HK-2 (cell line): ENCODE measurements at regions not wholly inside any gene's neighbourhood (a gene's known extent, or its start where the extent isn't known, plus 50 kb on each side); places are given as distances from the start of the nearest gene placed in this dataset.

Experiments used
- DNase-seq: peaks from one replicate; pipeline ENCODE4 v3.0.0-alpha.2; 2018; ENCODE audit not compliant: unreplicated experiment

DNA sequence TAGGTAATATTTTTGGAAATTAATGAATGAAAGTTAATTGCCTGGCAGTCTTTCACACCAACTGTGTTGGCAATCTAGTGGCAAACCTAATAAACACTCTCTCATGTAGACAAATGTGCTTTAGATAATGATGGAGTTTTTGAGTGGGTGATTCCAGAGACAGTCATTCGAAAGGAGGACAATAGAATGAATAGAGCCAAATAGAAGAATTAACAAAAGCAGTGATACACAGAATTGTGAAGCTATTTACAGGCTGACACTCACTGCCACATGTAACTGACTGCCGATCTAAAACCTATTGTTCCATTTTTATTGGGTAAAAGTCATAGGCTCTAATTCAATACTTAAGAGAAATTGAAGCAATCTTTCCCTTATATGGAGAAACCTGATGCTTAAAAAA, 338.5 kb downstream of the PCDH7 start:
- no peak for DNase-seq

DNA sequence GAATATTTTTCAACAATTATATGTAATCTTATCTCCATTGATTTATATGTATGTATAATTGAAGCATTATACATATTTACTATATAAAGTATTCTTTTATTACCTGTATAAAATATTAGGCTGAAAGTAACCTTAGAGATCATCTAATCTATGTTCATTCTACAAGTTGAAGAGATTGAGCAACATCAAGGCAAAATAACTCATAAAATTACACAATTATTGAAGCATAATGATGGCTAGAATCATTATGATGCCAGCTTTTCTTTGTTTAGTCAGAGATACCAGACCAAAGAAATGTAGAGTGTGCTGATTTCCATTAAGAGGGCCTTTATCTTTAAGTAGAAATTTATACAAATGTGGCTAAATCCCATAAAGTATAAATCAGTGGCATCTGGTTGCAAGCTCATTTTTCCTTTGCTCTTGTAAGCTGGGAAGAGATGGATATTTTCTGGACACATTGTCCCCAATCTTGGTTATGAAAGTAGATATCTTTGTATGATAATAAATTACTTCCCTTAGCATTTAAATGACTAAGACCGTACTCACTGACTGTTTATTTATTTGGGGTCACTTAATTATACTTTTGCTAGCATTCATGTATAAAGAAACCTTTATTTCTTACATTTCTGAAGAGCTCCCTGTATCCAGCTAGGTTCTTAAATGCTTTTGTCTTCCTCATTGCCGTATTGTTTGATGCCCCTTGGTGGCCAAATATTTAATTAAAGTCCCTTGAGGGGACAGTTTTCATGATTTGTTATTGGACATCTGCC, 339.8 kb downstream of the PCDH7 start:
- no peak for DNase-seq

DNA sequence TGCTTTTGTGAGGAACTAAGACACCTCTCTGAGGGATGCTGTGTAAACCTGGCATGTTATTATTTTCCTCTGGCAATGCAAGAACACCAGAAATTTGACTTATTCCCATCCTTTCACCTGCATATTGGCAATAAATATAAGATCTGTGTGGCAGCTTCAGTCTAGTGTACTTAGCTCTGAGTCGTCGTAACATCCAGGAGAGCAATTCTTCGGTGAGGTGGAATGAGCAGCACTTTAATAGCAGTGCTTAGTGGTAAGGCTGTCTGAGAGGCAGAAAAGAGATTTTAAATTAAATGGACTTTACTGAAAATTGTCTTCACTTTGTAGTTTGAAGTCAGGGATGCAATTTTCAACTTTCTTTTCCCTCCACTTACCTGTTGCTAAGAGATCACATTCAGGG, 344.9 kb downstream of the PCDH7 start:
- DNase-seq, result no peak

DNA sequence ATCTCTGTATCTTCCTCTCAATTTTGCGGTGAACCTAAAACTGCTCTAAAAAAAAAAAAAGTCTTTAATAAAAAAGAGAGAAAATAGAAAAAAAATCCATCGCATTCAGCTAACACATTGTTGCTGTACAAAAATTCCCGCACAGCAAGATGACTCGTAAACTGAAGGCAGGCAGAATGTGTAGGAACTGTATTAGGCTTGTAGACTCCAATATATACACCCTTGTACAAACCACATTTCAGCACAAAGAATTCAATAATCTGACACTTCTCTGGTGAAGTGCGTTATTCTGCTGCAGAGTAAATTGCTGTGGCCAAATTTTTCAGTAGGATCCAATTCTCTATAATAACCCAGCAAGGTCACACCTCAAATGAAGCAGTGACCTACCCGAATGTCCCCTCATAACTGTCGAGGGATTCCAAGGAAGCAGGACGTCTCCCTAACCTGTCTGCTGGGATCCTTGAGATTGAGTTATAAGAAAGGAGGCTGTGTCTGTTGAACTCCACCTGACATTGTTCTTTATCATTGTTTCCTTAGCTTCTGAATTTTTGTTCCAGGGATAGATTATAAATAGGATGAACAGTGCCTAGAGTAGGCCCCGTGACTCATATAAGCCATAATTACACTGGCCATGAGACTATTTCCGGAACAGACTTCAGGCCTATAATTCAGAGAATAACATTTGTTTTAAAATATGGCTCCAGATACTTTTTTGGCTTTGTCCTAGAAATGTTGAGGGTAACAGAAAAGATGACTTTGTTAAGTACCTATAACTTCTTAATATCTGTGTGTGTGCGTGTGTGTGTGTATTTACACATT, 348.3 kb downstream of the PCDH7 start:
- DNase-seq, result no peak

DNA sequence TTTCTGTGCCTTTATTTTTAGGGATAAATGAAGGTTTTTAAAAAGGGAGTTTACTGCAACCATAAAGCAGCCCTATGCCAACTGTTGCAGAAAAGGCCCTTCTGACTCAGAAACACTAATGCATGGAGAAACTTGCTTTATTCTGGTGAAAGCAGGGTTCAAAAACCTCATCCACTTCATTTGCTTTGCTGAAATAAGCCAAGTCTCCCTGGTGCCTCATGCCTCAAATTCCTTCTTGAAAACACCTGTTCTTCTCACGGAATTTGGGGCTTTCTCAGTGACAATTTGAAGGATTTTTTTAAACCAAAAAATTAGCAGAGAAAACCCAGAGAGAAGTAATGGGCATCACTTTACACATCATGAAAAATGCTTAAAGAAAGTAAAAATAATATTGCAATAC, 349.0 kb downstream of the PCDH7 start:
- no peak for DNase-seq

DNA sequence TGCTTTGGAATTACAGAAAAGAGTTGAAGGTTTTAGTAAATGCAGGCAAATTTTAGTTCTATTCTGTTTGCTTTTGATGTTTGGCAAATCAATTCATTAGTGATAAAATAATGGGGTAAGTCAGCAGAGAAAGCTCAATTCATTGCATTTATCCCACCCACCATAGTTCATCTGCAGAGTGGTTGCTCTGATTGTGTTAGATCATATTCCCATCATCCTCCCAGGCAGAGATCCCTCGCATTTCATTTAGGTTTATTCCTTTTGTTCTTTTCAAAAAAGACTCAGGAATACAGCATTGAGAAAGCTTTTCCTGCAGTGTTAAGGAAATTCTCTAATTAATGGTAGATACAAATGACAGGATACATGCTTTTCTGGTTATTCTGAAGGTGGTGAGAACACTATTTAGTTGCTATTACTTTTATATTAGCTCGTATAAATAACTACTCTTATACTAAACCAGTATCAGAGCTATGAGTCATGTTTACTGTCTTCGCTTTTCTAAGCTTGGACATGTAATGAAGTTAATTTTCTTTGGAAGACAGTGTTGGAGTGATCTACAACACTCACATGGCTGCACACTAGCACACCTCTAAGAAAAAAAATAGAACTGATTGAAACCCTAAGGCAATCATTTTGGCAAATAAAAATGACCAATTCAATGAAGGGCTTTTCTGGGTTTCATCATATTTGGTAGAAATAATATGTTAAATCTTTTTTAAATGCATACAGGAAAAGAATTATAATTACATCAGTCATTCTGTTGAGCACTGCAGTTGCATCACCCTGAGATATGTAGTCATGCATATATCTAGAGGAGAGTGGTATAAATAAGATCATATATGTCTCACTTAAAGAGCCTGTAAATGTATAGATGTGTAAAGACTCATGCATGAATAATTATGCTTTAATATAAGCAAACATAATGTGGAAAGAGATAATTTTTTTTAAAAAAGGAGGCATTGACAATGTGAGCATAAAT, 351.6 kb downstream of the PCDH7 start:
- no peak for DNase-seq

DNA sequence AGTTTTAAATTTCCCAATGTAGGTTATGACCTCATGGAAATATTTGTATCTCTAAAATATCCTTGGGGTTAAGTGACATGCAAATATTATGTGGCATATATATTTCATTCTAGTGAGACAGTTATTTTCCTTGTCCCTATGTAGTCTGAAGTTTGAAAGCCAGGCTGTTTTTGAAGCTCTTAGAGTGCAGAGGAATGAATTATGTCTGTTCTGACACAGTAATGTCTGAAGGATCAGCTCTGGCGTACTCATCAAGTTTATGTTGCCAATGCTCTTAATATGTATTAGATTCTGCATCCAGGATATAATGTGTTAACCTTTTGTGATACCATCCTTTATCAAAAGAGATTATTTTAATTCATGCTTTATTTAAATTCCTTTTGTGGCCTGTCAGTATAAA, 355.8 kb downstream of the PCDH7 start:
- DNase-seq, result no peak

DNA sequence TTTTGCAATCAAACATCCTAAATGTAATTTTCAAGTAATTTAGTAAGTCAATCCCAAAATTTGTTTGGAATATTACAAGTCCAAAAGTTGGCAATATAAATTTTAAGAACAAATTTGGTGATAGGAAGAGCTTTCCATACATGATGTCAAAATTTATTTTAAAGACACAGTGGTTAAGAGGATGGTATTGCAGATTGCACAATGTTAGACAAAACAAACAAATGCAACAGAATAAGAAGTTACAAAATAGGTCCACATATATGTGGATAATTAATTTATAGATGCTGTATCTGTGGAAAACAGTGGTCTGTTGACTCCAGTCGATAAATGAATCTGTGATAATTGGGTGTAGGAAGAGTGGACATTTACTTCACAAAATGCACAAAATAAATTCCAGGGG, 358.5 kb downstream of the PCDH7 start:
- DNase-seq, result no peak

DNA sequence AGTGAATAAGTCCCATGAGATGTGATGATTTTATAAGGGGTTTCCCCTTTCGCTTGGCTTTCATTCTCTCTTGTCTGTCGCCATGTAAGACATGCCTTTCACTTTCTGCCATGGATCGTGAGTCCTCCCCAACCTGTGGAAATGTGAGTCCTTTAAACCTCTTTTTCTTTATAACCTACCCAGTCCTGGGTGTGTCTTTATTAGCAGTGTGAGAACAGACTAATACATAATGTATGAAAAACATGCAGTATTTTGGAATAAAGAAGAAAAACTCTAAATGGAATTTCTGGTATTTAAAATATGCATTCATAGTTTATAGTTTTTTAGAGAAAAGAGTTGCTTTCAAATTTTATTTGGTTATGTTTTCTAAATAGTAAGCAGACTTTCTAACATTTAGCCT, 360.7 kb downstream of the PCDH7 start:
- no peak for DNase-seq

DNA sequence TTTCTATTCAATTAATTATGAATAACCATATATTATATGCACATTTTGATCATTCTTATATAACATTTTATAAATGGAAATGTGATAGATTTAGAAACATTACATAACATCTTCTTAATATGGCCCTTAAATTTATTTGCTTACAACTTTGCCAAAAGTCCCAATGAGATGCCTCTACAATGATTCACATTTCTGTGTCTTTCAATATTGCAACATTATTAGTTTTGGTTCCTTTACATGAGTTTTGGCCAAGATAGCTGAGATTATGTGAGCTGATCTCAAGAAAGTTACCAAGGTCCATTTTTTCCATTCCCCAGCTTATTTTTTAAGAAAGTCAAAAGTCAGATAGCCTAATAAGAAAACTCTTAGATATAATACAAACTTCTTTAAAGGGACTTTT, 361.2 kb downstream of the PCDH7 start:
- DNase-seq, result no peak

DNA sequence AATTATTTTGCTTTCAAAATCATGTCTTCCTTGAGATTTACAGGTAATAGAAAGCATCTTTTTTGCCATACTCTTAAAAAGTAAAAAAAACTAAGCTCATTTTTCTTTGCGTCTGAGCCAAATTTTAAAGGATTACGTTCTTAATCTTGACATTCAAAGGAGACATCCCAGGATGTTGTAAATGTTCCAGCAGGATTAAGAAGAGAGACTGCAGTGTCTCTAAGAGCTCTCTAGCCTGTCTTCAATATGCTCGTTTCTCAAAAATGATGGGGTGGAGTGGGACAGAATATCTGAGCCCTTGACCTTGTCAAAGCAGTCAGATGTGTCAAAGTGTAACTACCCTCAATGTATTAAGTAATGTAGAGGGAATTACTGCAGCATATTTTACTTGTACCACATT, 363.3 kb downstream of the PCDH7 start:
- no peak for DNase-seq

DNA sequence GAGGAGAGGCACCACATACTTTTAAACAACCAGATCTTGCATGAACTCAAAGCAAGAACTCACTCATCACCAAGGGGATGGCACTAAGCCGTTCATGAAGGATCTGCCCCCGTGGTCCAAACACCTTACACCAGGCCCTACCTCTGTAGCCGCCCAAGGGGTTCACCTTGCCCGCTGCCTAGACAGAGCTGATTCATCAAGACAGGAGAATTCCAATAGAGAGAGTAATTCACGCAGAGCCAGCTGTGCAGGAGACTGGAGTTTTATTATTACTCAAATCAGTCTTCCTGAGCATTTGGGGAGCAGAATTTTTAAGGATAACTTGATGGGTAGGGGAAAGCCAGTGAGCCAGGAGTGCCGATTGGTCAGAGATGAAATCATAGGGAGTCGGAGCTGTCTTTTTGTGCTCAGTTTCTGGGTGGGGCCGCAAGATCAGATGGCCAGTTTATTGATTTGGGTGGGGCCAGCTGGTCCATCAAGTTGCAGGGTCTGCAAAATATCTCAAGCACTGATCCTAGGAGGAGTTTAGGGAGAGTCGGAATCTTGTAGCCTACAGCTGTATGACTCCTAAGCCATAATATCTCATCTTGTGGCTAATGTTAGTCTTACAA, 364.7 kb downstream of the PCDH7 start:
- DNase-seq, result no peak

DNA sequence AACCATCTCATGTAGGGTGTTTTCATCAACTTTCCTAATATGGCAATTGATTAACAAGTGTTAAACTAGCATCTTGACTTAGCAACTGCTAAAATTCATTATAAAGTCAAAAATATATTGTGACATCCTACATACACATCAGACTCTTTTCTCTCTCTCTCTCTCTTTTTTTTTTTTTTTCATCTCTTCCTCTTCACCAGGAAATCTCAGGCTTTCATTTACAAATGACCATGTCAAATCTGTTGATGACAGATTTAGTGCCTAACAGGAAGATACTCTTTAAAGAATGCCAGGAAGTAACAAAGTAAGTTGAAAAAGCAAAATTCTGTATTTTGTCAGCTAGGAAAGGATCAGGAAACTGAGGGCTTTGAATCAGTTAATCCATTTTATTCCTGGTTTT, 365.5 kb downstream of the PCDH7 start:
- no peak for DNase-seq

DNA sequence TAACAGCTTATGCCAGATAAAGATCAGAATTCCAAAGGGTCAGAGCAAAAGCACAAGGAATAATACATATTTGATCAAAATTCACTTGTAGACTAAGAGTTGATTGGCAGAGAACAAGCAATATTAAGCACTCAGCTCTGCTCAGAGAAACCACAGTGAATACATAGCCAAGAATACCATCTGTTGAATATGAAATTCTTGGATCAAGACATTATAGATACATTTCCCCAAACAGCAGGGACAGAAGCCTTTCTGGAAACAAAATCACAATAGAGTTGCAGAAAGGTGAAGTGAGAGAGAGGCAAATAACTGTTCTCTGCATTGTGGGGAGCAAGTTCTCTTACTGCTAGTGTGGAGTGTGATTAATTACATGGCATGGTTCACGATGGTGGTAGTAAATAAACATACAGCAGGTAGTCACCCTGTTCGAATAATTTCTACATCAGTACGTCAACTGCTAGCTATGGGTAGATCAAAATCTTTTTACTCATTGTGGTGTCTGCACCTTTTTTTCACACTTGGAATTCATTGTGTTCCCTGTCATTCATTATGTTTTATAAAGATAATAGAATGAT, 366.7 kb downstream of the PCDH7 start:
- no peak for DNase-seq

DNA sequence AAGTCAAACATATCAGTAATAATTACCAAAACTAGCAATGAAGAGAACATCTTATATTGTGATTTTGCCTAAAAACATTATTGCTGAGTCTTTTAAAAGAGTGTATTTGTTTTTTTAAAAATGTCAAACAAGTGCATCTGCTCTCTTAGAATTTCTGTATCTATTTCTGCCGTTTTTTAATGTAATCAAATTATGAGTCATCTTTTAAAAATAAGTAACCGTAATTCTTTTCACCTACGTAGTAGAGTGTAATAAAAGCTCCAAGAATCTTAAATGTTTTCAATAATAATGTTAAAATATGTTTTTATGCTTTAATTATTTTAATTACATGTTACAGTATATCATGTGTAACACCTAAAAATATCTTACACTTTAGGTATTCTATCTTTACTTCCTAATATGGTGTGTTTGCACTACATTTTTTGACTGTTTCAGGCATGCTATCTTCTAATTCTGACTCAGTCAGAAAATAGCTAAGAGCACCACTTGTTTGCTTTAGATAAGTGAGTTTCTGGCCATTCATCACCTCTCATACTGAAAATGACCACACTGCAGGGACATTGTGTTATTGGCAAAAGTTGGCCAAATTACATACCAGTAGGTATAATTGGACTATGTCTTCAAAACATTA, 368.5 kb downstream of the PCDH7 start:
- no peak for DNase-seq

DNA sequence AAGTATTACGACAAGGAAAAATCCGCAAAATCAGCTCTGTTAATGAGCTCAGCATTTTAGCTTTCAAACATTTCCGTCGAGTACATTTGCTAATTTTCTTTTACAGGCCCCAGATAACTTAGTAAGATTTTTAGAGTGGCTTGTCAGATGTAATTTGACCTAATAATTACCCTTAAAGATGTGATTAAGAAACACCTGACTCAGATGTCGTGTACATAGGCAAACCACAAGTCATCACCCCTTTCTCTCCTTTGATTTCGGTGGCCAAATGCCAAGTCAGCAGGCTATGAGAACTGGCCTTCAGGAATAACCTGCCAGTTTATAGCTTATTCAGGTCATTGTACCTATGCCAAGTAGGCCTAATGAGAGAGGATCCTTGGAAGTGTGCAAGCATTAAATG, 369.6 kb downstream of the PCDH7 start:
- peak; percentile 64 for DNase-seq

DNA sequence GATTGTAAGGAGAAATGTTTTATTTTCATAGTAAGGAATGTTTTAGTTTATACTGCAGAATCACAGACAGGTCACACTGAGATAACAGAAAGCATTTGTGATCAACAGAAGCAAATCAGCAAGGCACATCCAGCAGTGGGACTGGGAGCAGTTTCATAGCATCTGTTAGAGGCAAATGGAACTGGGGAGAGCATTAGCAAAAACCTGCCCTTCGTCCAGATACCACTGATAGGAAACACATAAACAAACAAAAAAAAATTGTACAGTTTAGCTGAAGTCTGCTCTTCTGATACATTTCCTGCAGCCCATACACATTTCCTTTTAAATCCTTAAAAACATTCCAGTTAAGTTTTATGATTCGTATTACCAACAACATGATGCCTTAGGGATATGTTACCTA, 374.3 kb downstream of the PCDH7 start:
- no peak for DNase-seq

DNA sequence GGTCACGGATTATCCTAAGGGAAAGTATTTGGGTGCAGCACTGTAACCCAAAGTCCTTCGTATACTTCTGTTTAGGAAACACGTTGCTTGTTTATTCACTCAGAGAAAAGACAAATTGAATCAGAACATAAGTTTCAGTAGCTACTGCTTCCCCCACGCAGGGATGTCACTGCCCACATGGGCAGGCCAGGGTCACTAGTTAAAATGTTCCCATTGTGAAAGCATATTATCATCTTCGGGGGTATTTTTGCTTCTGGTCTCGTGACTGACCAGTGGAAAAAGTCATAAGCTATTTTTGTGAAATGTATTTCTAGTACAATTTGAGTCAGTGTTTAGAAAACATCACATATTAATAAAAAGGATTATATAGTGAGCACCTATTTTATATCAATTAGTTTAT, 377.8 kb downstream of the PCDH7 start:
- no peak for DNase-seq

DNA sequence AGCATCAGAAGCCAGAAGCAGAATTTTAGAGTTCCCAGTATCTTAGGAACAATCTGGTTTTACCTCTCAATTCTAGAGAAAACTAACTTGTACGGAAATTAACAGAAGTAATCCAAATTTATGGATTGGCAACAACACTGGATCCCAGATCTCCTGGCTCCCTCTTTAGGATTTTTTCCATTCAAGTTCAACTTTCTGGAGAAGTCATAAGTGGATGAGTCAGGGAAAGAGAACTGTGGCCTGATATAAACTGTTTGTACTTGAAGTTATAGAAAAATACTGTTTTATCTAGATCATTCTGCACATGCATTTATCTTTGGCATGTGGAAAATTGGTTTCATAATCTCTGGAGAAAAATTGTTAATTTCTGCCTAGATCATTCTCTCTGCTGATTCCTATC, 380.4 kb downstream of the PCDH7 start:
- no peak for DNase-seq

DNA sequence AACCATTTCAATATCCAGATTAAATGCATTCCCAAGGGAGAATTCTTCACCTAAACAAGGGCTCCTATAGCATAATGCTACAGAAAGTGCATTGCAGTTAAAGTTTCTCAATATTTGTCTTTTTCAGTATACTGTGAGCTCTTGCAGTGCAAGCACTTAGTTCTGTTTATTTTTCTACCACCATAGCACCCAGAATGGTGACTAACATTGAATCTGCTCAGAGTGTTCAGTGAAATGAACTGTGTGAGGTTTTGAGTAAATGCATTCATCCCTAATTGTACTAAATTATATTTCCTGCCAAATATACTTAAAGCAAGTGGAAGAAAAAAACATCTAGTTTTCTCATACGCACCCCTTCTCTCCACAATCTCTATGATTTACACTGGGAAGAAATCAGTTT, 383.9 kb downstream of the PCDH7 start:
- DNase-seq, result no peak

DNA sequence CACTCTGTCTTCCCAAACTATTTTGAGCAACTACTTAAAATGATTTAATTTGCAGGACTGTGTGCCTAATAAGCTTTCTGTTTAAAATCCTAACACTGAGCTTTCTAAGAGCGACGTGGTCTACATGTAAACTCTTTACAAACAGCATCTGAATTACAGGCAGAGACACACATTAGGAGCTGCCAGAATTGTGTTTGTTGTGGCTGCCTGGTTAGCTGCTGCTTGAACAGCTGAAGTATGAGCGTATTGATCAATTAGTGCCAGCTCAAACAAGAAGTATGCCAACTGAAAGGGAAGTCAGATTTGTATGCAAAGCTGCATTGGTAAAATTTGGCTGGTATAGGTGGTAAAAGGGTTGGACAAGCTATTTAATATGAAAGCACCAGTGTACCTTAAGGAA, 384.4 kb downstream of the PCDH7 start:
- DNase-seq, result no peak
